Panc1 (cell line): ENCODE measurements at regions not wholly inside any gene's neighbourhood (a gene's known extent, or its start where the extent isn't known, plus 50 kb on each side); places are given as distances from the start of the nearest gene placed in this dataset.

Experiments used
- ATAC-seq: fragments of 200-7000 bp; cut with Tn5 transposase; 2 replicates; pipeline ENCODE4 v1.9.1; 2020; ENCODE audit warnings: mild to moderate bottlenecking, moderate library complexity
- BruUV-seq: library from RNA; stranded (reverse); fragments of 400-500 nt; replicated peaks from 2 replicates; lab custom pipeline; 2021; lab: Mats Ljungman, UMichigan
- CTCF ChIA-PET: fragments of 300-600 bp; sonication (Branson Sonifier 250); formaldehyde crosslinking; loops from one replicate; lab custom pipeline; 2022; ENCODE audit warnings: antibody characterized with exemption; lab: Charles Lee
- POLR2A ChIA-PET: fragments of 300-600 bp; sonication (Branson Sonifier 250); formaldehyde crosslinking; loops from one replicate; lab custom pipeline; 2022; ENCODE audit warnings: antibody characterized with exemption; lab: Charles Lee
- DNase-seq: peaks from one replicate; pipeline ENCODE4 v3.0.0-alpha.2; 2010; ENCODE audit warnings: low read depth, low spot score
- H3K27ac ChIP-seq: 2 replicates; pipeline ENCODE4 v1.5.1; 2011; ENCODE audit warnings: mild to moderate bottlenecking, low read length, inconsistent platforms
- H3K27me3 ChIP-seq: fragments of 200-500 bp; sonication (Bioruptor generic); 2 replicates; pipeline ENCODE4 v1.6.0; 2014; ENCODE audit warnings: low read length, inconsistent platforms; ENCODE audit not compliant: control insufficient read depth, insufficient read depth
- H3K36me3 ChIP-seq: fragments of 200-500 bp; sonication (Bioruptor generic); 2 replicates; pipeline ENCODE4 v1.5.1; 2014; ENCODE audit warnings: inconsistent platforms, mild to moderate bottlenecking, low read length, moderate library complexity; ENCODE audit not compliant: control insufficient read depth, insufficient read depth
- H3K4me1 ChIP-seq: 2 replicates; pipeline ENCODE4 v1.5.1; 2011; ENCODE audit warnings: inconsistent platforms, mild to moderate bottlenecking, low read length, moderate library complexity; ENCODE audit not compliant: control insufficient read depth, insufficient read depth
- H3K4me3 ChIP-seq, 2 experiments: 2 replicates each; pipeline ENCODE4 v1.5.1; 2011 to 2012; ENCODE audit warnings: low read depth in 2 of 2, low read length in 2 of 2, mild to moderate bottlenecking in 2 of 2, inconsistent platforms in 1 of 2, moderate library complexity in 1 of 2
- H3K9me3 ChIP-seq: fragments of 200-500 bp; sonication (Bioruptor generic); 2 replicates; pipeline ENCODE4 v1.5.1; 2014; ENCODE audit warnings: low read depth, mild to moderate bottlenecking, inconsistent platforms, low read length, moderate library complexity; ENCODE audit not compliant: control insufficient read depth, insufficient read depth
- CTCF ChIP-seq: fragments of 450-650 bp; IDR thresholded peaks from 2 replicates; pipeline ENCODE4 v1.5.1; 2017; ENCODE audit warnings: mild to moderate bottlenecking
- POLR2AphosphoS5 ChIP-seq: IDR thresholded peaks from 2 replicates; pipeline ENCODE4 v1.6.1; 2012; ENCODE audit warnings: mild to moderate bottlenecking, low read depth, low read length, moderate library complexity
- REST ChIP-seq, 2 experiments: IDR thresholded peaks; 2 replicates each; pipeline ENCODE4 v1.6.1; 2011 to 2012; ENCODE audit warnings: low read depth in 2 of 2, control low read depth in 1 of 2, low read length in 1 of 2, mild to moderate bottlenecking in 1 of 2, moderate library complexity in 1 of 2; ENCODE audit not compliant: insufficient read depth in 1 of 2
- SIN3A ChIP-seq: IDR thresholded peaks from 2 replicates; pipeline ENCODE4 v1.6.1; 2012; ENCODE audit warnings: low read depth, mild to moderate bottlenecking, low read length, moderate library complexity, borderline replicate concordance; ENCODE audit not compliant: insufficient read depth
- TCF7L2 ChIP-seq: IDR thresholded peaks from 2 replicates; pipeline ENCODE4 v1.6.1; 2011; ENCODE audit warnings: mild to moderate bottlenecking, low read depth, low read length, inconsistent platforms
- in situ Hi-C: cut with HindIII; loops from 2 replicates; pipeline ENCODE4 v1.10.0; 2016; ENCODE audit warnings: low sequenced_read_pairs, low pct_unique_long_range_greater_than_20kb
- intact Hi-C: fragments of 100-400 bp; cut with micrococcal nuclease; formaldehyde crosslinking; loops from one replicate; pipeline ENCODE4 v1.10.0; 2022; ENCODE audit not compliant: unreplicated experiment

- POLR2A ChIA-PET: no interaction called here
- H3K27ac ChIP-seq: no peak overlapping the region; the same call in 1 of the 2 replicates
- no TSS peak for BruUV-seq
Measured at GRCh38 chr2:122960759-122961641, 1064.1 kb upstream of the CNTNAP5 start.

More at GRCh38 chr2:122960759-122961641, 1064.1 kb upstream of the CNTNAP5 start:
- no peaks in the 10 kb centered on the region for H3K36me3 ChIP-seq
- in situ Hi-C loops (no loop called here), intact Hi-C loops (no loop called here)
- no peaks in the 10 kb centered on the region for H3K27me3 ChIP-seq
- H3K9me3 ChIP-seq: no peaks in the 10 kb centered on the region
- H3K4me1 ChIP-seq: no peaks in the 10 kb centered on the region; the same call in 1 of the 2 replicates
- TF ChIP-seq TCF7L2 (no peak), REST (IDR thresholded peaks at IDR 0.05; ENCODE audit: insufficient read depth in 1 of 2, low read depth in 2 of 2, low read length in 1 of 2) (no peak), CTCF (no peak; the same call in 1 of the 2 replicates), POLR2AphosphoS5 (no peak), SIN3A (no peak)
- DNase-seq (peak; percentile 90), ATAC-seq (peak; percentile 91)
- CTCF ChIA-PET: interaction anchor here (0.5 kb wide), 1 partner anchor 425 kb away, joined by 5 read pairs; no protein-coding TSS in a partner anchor
- peak overlapping the region in 1 of 2 experiments; percentile 21; a peak in 1 of 4 replicates for H3K4me3 ChIP-seq
